Panc1 (cell line): ENCODE measurements at regions not wholly inside any gene's neighbourhood (a gene's known extent, or its start where the extent isn't known, plus 50 kb on each side); places are given as distances from the start of the nearest gene placed in this dataset.

Experiments
- POLR2AphosphoS5 ChIP-seq: IDR thresholded peaks from 2 replicates; pipeline ENCODE4 v1.6.1; 2012; ENCODE audit warnings: mild to moderate bottlenecking, low read depth, low read length, moderate library complexity
- TF ChIP-seq, protein P1 (sequence below): fragments of 450-650 bp; IDR thresholded peaks from 2 replicates; pipeline ENCODE4 v1.5.1; 2017; ENCODE audit warnings: mild to moderate bottlenecking
- TF ChIP-seq, protein P2 (sequence below), 2 experiments: IDR thresholded peaks; 2 replicates each; pipeline ENCODE4 v1.6.1; 2011 to 2012; ENCODE audit warnings: low read depth in 2 of 2, control low read depth in 1 of 2, low read length in 1 of 2, mild to moderate bottlenecking in 1 of 2, moderate library complexity in 1 of 2; ENCODE audit not compliant: insufficient read depth in 1 of 2

DNA sequence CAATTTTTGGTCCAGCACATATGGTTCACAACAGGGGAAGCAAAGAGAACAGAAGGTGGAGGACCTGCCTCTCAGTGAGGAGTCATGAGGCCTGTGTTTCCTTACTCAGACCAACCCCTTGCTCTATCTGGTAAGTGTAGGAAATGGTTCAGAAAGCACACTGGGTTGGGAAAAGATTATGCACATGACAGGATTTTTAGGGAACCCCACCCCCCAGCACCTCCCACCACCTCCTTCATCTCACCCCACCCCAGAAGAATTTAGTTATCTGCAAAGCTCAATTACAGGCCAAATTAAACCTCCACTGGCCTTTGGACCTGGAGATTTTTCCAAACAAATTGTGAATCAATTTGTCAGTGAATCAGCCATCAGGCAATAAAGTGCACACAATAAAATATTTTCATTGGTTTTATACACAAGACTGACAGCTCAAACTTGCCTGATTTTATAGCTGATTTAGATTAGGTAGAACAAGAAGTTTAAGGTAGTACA, 132.8 kb downstream of the DACT1 start:
- TF ChIP-seq, protein P1, sequence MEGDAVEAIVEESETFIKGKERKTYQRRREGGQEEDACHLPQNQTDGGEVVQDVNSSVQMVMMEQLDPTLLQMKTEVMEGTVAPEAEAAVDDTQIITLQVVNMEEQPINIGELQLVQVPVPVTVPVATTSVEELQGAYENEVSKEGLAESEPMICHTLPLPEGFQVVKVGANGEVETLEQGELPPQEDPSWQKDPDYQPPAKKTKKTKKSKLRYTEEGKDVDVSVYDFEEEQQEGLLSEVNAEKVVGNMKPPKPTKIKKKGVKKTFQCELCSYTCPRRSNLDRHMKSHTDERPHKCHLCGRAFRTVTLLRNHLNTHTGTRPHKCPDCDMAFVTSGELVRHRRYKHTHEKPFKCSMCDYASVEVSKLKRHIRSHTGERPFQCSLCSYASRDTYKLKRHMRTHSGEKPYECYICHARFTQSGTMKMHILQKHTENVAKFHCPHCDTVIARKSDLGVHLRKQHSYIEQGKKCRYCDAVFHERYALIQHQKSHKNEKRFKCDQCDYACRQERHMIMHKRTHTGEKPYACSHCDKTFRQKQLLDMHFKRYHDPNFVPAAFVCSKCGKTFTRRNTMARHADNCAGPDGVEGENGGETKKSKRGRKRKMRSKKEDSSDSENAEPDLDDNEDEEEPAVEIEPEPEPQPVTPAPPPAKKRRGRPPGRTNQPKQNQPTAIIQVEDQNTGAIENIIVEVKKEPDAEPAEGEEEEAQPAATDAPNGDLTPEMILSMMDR, result no peak
- TF ChIP-seq POLR2AphosphoS5, result no peak
- TF ChIP-seq, protein P2, sequence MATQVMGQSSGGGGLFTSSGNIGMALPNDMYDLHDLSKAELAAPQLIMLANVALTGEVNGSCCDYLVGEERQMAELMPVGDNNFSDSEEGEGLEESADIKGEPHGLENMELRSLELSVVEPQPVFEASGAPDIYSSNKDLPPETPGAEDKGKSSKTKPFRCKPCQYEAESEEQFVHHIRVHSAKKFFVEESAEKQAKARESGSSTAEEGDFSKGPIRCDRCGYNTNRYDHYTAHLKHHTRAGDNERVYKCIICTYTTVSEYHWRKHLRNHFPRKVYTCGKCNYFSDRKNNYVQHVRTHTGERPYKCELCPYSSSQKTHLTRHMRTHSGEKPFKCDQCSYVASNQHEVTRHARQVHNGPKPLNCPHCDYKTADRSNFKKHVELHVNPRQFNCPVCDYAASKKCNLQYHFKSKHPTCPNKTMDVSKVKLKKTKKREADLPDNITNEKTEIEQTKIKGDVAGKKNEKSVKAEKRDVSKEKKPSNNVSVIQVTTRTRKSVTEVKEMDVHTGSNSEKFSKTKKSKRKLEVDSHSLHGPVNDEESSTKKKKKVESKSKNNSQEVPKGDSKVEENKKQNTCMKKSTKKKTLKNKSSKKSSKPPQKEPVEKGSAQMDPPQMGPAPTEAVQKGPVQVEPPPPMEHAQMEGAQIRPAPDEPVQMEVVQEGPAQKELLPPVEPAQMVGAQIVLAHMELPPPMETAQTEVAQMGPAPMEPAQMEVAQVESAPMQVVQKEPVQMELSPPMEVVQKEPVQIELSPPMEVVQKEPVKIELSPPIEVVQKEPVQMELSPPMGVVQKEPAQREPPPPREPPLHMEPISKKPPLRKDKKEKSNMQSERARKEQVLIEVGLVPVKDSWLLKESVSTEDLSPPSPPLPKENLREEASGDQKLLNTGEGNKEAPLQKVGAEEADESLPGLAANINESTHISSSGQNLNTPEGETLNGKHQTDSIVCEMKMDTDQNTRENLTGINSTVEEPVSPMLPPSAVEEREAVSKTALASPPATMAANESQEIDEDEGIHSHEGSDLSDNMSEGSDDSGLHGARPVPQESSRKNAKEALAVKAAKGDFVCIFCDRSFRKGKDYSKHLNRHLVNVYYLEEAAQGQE (IDR thresholded peaks at IDR 0.05; ENCODE audit: insufficient read depth in 1 of 2, low read depth in 2 of 2, low read length in 1 of 2), result no peak
